Rectal smooth muscle tissue (tissue), 1 donor: ENCODE measurements at regions not wholly inside any gene's neighbourhood (a gene's known extent, or its start where the extent isn't known, plus 50 kb on each side); places are given as distances from the start of the nearest gene placed in this dataset.

Source experiments
- H3K27ac ChIP-seq: one replicate; pipeline ENCODE4 v1.7.0; 2013; ENCODE audit warnings: low read depth, low read length, inconsistent platforms
- H3K27me3 ChIP-seq: one replicate; pipeline ENCODE4 v1.7.0; 2013; ENCODE audit warnings: low read length; ENCODE audit not compliant: control insufficient read depth, insufficient read depth
- H3K36me3 ChIP-seq: one replicate; pipeline ENCODE4 v1.7.0; 2013; ENCODE audit warnings: low read length; ENCODE audit not compliant: control insufficient read depth, insufficient read depth
- H3K4me1 ChIP-seq: one replicate; pipeline ENCODE4 v1.7.0; 2013; ENCODE audit warnings: low read length; ENCODE audit not compliant: control insufficient read depth, insufficient read depth
- H3K4me3 ChIP-seq: one replicate; pipeline ENCODE4 v1.7.0; 2013; ENCODE audit warnings: low read length
- H3K9ac ChIP-seq: one replicate; pipeline ENCODE4 v1.7.0; 2013; ENCODE audit warnings: low read length

DNA sequence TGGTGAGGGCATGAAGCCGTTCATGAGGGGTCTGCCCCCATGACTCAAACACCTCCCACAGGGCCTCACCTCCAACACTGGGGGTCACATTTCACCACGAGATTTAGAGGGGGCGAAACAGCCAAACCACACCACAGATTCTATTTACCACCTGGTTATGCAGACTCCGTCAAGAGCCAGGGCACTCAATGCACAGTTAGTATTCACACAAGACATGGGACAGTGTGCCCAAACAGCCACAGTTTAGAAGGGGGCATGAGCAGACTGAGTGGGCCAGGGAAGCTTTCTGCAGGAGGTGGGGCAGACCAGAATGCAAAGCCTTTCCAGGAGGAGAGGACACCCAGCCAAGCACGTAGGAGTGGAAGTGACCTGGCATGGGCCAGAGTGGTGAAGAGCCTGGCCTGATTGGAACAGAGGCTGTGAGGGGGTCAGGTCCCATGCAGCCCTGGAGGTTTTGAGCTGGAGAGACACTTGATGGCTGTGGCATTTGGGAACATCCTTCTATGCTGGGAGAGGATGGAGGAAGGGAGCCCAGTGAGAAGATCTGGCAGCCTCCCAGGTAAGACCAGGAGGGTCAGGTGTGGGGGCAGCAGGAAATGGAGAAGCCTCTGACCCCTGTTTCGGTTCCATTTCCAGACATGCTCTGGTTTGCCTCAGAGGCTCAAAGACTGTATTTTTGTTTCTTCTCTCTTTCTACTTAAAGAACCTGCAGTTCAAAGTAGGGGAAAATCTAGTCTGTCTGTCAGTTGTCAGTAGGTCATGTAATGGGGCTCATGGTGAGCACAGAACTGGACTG lies 199.1 kb upstream of the NCAM1 start:
- Histone ChIP-seq H3K4me1 (no peaks in the 10 kb centered on the region), H3K27ac (no peak overlapping the region)

DNA sequence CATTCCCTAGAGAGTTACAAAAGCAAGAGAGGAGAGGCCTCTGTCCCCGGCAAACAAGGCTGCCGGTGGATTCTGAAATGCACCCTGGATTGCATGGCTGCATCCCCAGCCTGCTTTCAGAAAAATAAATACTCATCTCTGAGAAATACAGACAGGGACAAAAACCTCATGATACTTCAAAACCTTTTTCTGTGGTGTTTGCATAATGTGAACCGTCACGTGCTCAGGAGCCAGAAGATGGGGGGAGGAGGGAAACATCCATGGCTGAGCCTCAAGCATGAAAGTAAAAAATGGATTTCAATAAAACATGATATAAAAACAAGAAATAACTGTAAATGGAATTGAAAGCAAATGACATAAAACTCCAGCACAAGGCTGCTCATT lies 198.5 kb upstream of the NCAM1 start:
- Histone ChIP-seq H3K27ac (no peak overlapping the region), H3K4me1 (no peaks in the 10 kb centered on the region), H3K27me3 (no peaks in the 10 kb centered on the region), H3K4me3 (no peak overlapping the region), H3K9ac (no peak overlapping the region), H3K36me3 (no peaks in the 10 kb centered on the region)

More for the DNA sequence above, 199.1 kb upstream of the NCAM1 start:
- H3K27me3 ChIP-seq = no peaks in the 10 kb centered on the region
- no peaks in the 10 kb centered on the region for H3K36me3 ChIP-seq
- no peak overlapping the region for H3K9ac ChIP-seq
- H3K4me3 ChIP-seq = no peak overlapping the region

DNA sequence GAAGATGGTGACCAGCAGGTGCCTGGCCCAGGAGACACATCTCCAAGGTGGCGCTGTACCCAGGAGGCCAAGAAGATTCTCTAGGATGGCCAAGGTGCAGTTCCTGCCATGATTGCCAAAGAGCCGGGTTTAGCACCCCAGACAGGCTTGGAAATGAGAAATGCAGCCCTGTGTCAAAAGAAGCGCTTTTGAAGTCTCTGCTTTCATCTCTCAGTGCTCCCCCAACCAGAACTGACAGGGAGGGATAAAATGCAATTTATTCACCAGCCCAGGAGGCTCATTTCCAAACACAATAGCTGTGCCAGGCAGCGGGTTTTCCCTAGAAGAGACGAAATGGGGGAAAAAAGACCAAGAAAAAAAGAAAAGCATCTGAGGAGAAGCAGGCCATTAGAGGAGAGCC lies 195.9 kb upstream of the NCAM1 start:
- no peak overlapping the region for H3K4me3 ChIP-seq
- H3K27ac ChIP-seq = no peak overlapping the region
- no peak overlapping the region for H3K9ac ChIP-seq
- no peaks in the 10 kb centered on the region for H3K27me3 ChIP-seq
- no peaks in the 10 kb centered on the region for H3K36me3 ChIP-seq
- H3K4me1 ChIP-seq = no peaks in the 10 kb centered on the region

DNA sequence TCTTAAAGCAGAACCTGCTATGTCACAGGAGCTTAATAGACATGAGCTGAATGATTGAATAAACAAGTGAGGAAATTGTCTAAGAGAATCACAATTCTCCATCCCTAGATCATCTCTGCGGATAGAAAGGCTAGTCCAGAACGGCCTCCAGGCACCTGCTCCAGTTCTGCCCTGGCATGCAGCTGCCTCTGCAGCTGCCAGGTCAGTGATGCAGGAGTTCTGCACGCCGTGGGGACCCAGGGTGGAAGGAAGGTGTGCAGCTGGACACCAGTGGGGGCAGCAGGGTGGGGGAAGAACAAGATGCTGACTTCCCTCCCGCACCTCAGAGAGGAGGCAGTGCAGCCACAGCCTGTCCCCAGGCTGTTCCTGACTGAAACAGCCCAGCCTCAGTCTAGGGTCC lies 192.1 kb upstream of the NCAM1 start:
- Histone ChIP-seq H3K27me3 (peaks cover 2% of the 10 kb centered on the region), H3K36me3 (no peaks in the 10 kb centered on the region), H3K4me3 (no peak overlapping the region), H3K27ac (no peak overlapping the region), H3K4me1 (no peaks in the 10 kb centered on the region), H3K9ac (no peak overlapping the region)

DNA sequence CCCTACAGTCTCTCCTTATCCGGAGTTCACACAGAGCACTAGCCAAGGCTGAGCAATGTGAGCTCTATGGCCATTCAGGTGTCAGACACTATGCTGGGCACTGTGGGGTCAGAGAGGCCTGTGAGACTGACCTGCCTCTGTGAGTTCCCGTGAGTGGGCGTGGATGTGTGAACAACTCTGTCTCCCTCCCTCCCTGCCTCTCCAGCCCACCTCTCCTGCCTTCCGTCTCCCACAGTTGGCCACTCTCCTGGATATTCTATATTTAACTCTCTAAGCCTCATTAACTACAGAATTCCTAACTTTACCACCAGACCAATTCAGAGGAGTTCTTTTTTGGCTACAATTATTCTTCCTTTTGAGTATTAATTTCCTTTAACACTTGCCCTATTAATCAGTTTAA lies 191.6 kb upstream of the NCAM1 start:
- peaks cover 2% of the 10 kb centered on the region for H3K27me3 ChIP-seq
- no peaks in the 10 kb centered on the region for H3K4me1 ChIP-seq
- H3K4me3 ChIP-seq = no peak overlapping the region
- no peak overlapping the region for H3K27ac ChIP-seq
- no peaks in the 10 kb centered on the region for H3K36me3 ChIP-seq
- no peak overlapping the region for H3K9ac ChIP-seq

DNA sequence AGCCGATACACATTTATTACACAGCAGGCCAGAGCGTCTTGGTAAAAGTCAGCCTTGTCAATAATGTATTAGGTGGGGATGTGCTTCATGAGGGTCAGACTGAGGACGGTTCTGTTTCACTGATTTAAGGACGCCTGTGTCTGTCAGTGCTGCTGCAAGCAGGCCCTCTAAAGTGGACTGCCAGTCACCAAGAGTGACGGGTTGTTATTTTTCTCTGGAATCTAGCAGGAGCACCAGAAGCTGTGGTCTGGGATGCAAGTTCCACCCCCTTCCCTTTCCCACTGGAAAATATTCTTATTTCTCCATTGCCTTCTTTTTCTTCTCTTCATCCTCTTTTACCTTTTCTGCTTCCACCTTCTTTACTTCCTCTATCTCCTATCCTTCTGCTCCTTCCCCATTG lies 191.2 kb upstream of the NCAM1 start:
- Histone ChIP-seq H3K9ac (no peak overlapping the region), H3K4me3 (no peak overlapping the region), H3K27ac (no peak overlapping the region)

DNA sequence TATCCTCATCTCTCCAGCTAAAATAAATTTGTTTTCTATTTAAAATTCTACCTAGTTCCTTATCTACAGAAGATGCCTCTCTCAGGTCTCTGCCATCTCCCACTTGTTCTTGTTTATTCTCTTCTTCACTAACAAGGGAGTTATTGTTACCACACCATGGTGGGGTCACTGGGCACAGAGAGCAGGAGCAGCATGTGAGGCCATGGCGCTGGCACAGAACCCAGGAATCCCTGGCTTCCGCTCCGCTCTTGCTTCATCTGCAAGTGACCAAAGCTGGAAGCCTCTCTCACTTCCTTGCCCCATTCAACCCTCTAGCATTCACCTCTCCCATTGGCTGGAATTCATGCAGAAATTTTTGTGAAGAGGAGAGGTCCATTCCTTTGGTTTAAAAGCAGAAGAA lies 190.7 kb upstream of the NCAM1 start:
- Histone ChIP-seq H3K36me3 (no peaks in the 10 kb centered on the region), H3K4me3 (no peak overlapping the region), H3K9ac (no peak overlapping the region), H3K4me1 (no peaks in the 10 kb centered on the region), H3K27ac (no peak overlapping the region), H3K27me3 (peaks cover 2% of the 10 kb centered on the region)

More for the DNA sequence above, 191.2 kb upstream of the NCAM1 start:
- Histone ChIP-seq H3K27me3 (peaks cover 2% of the 10 kb centered on the region), H3K36me3 (no peaks in the 10 kb centered on the region), H3K4me1 (no peaks in the 10 kb centered on the region)

DNA sequence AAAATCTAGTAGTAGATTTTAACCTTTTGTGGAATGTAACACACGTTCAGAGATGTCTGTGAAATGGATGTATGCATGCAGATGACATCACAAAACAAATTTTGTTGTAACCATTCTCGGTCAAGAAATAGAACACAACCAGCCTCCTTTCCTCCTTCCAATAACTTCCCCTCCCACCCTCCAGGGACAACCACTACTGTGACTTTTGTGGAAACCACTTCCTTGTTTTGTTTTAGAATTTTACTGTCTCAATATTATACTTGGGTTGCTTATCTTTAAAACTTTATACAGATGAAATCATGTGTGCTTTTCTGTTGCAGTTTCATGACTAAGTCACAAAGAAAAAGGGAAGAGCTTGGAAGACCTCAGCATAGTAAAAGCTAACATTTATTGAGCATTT lies 189.4 kb upstream of the NCAM1 start:
- Histone ChIP-seq H3K27ac (no peak overlapping the region), H3K27me3 (peaks cover 2% of the 10 kb centered on the region), H3K9ac (no peak overlapping the region), H3K4me1 (no peaks in the 10 kb centered on the region), H3K36me3 (no peaks in the 10 kb centered on the region), H3K4me3 (no peak overlapping the region)

DNA sequence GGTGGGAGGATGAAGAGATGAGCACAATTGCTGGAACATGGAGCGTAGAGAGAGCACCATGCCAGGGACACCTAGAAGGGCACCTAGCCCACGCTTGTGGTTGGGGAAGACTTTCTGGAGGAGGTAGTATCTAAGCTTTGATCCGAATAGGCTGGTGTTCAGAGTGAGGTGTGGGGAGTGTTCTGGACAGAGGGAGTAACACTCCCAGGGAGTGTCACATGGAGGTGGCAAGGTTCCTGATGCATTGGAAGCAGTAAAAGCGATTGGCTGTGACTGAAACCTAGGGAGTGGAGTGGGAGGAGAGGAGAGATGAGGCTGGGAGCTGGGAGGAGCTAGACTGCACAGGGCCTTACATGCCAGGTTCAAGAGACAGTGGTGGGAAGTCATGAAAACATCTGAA lies 188.0 kb upstream of the NCAM1 start:
- Histone ChIP-seq H3K9ac (no peak overlapping the region), H3K27ac (no peak overlapping the region), H3K4me1 (no peaks in the 10 kb centered on the region)

DNA sequence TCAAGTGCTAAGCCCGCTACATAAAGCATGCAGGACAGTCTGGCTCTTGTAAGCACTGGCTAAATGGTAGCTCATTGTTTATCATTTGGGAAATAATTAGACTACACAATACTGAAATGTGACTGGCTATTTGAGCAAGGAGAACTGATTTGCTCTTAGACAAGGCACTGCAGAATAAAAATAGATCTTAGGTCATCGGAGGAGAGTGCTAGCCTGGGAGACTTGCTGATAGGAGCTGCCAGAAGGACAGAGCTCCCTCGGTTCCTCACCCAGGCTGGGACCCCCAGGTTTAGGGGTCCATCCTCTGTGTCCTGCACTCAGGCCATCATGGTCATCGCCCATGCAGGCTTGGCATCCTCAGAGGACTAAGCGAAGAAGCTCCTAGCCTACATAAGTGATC lies 184.4 kb upstream of the NCAM1 start:
- H3K27ac ChIP-seq = no peak overlapping the region
- H3K4me1 ChIP-seq = no peaks in the 10 kb centered on the region
- H3K4me3 ChIP-seq = no peak overlapping the region
- no peak overlapping the region for H3K9ac ChIP-seq
- no peaks in the 10 kb centered on the region for H3K36me3 ChIP-seq
- H3K27me3 ChIP-seq = peaks cover 2% of the 10 kb centered on the region

More for the DNA sequence above, 188.0 kb upstream of the NCAM1 start:
- no peak overlapping the region for H3K4me3 ChIP-seq
- no peaks in the 10 kb centered on the region for H3K36me3 ChIP-seq
- H3K27me3 ChIP-seq = peaks cover 2% of the 10 kb centered on the region

DNA sequence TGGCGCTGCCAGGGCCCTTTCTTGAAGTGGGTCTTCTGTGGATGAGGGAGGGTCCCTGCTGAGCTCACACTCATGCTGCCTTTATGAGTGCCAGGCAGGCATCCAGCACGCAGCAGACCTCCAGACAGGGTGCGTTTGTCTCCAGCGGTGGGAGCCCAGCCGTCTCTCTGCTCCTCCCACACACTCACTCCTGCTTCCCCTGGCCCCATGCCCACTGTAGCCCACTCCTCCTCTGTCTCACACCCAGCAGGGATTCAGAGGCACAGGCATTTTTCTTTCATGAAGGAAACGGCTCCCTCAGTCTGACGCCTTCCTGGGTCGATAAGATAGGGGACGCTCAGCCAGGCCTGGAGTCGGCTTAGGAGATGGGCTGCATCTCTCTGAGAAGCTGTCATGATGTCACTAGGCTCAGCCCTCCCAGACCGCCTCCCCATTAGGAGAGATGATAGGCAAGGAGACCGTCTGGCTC lies 183.9 kb upstream of the NCAM1 start:
- Histone ChIP-seq H3K4me1 (no peaks in the 10 kb centered on the region), H3K4me3 (no peak overlapping the region), H3K36me3 (no peaks in the 10 kb centered on the region), H3K27me3 (peaks cover 2% of the 10 kb centered on the region), H3K27ac (no peak overlapping the region), H3K9ac (no peak overlapping the region)

DNA sequence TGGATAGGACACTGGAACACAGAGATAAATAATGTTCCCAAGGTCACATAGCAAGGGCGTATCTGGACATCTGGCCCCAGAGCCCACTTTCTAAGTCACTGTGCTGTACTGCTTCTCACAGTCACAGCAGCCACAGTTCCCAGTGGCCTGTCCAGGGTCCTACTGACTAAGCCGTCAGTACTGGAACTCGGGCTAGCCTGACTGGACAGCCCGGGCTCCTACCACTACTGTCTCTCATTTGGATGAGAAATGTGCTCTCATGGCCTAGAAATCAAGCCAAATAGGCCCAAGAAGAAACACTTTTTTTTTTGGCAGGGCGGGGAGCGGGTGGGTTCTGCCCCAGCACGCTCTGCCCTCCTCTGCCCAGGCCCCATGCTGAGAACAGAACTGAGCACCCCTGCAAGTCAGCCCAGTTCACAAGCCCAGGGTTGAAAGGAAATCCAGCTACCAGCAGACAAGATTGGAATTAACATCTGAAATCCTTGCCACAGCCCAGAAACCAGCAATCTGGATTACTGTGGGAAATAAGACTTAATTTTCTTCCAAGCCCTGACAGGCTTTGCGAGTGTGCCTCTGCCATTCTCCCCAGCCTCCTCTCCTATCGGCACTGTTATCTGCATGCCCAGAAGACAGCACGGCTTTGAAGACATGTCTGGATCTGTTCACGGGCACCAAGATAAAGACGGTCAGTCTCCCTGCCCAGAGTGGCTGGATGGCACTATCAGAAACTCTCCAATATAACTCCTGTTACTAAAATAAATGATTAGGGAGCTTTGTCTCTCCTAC lies 182.9 kb upstream of the NCAM1 start:
- H3K36me3 ChIP-seq = no peaks in the 10 kb centered on the region
- no peaks in the 10 kb centered on the region for H3K4me1 ChIP-seq
- no peak overlapping the region for H3K9ac ChIP-seq
- H3K4me3 ChIP-seq = no peak overlapping the region
- no peaks in the 10 kb centered on the region for H3K27me3 ChIP-seq
- H3K27ac ChIP-seq = no peak overlapping the region
